ENCODE measurements at regions not wholly inside any gene's neighbourhood (a gene's known extent, or its start where the extent isn't known, plus 50 kb on each side); places are given as distances from the start of the nearest gene placed in this dataset.
A peak's percentile ranks its signal among the peaks of the same experiment; 100 is the strongest.

DNA sequence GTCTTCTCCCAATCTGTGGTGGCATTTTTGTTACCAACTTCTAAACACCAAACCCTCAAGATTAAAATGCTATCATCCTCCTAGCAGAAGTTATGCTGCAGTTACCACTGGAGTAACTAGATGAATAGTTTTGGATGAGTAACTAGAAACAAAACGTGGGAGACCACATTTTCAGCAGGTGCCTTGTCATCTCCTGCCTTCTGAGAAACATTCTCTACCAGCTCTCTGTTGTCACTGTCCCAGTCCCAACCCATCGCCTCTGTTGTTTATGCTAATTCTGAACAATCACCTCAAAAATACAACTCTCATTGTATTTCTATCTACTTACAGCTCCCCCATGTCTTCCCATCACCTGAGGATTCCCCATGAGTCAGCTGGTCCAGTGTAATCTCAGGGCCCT lies 652.5 kb upstream of the ADAMTS16 start:
- intact Hi-C loops (cut with DNase I): no loop called here
- H3K9me3 ChIP-seq (ENCODE audit: control insufficient read depth in 2 of 3, insufficient read depth in 1 of 3, low read length in 3 of 3): peaks cover 0 to 3% (median 0%) of the 10 kb centered on the region in 3 donors
- no peak overlapping the region for H3K27ac ChIP-seq (ENCODE audit: low read depth in 2 of 2, low read length in 2 of 2)
- no peak overlapping the region for H3K4me3 ChIP-seq (ENCODE audit: low read length in 3 of 3)
- TF ChIP-seq, protein P1, sequence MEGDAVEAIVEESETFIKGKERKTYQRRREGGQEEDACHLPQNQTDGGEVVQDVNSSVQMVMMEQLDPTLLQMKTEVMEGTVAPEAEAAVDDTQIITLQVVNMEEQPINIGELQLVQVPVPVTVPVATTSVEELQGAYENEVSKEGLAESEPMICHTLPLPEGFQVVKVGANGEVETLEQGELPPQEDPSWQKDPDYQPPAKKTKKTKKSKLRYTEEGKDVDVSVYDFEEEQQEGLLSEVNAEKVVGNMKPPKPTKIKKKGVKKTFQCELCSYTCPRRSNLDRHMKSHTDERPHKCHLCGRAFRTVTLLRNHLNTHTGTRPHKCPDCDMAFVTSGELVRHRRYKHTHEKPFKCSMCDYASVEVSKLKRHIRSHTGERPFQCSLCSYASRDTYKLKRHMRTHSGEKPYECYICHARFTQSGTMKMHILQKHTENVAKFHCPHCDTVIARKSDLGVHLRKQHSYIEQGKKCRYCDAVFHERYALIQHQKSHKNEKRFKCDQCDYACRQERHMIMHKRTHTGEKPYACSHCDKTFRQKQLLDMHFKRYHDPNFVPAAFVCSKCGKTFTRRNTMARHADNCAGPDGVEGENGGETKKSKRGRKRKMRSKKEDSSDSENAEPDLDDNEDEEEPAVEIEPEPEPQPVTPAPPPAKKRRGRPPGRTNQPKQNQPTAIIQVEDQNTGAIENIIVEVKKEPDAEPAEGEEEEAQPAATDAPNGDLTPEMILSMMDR (IDR thresholded peaks at IDR 0.05; ENCODE audit: borderline replicate concordance, extremely low read depth, insufficient read depth): no peak
- no peaks in the 10 kb centered on the region for H3K4me1 ChIP-seq (ENCODE audit: control insufficient read depth in 2 of 3, insufficient read depth in 2 of 3, low read depth in 1 of 3, low read length in 3 of 3)
- DNase-seq: no peak
- no peak for FAIRE-seq
- no peaks in the 10 kb centered on the region for H3K27me3 ChIP-seq (ENCODE audit: control insufficient read depth, insufficient read depth, low read length)
- no peaks in the 10 kb centered on the region for H3K36me3 ChIP-seq (ENCODE audit: control insufficient read depth in 2 of 3, insufficient read depth in 3 of 3, low read length in 3 of 3)
- H3K9ac ChIP-seq (ENCODE audit: low read length in 3 of 3): no peak overlapping the region

DNA sequence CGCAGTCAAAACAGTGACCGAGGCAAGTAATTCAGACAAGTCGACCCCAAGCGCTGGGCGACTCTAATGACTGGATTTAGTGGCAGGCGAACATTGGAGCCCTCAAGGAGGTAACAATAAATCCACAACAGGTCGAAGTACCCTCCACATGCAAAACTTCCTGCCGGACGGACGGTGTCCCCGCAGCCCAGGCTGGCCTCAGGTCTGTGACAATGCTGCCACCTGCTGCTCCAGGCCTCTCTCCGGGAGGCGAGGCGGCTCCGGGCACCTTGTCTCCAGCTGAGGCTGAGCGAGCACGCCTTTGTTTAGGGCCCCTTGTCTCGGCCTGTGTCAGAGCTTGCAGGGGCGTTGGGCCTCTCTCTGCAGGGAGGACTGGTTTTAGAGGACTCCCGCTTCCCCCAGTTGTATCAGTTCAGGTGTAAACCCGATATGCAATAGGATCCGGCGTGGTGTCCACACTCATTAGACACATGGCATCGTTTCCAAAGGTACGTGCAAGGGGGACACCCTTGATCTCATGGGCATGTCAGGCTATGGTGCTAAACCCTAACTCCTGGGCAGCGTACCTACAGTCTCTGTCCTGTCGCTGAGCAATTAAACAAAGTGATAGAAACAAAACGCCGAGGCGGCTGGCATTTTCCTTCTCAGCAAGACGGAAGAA lies 628.0 kb upstream of the ADAMTS16 start:
- Histone ChIP-seq H3K27ac (ENCODE audit: low read depth in 2 of 2, low read length in 2 of 2) (no peak overlapping the region), H3K9me3 (ENCODE audit: control insufficient read depth in 2 of 3, insufficient read depth in 1 of 3, low read length in 3 of 3) (no peaks in the 10 kb centered on the region), H3K9ac (ENCODE audit: low read length in 3 of 3) (peak overlapping the region in 2 of 3 donors; percentile 12 to 28), H3K36me3 (ENCODE audit: control insufficient read depth in 2 of 3, insufficient read depth in 3 of 3, low read length in 3 of 3) (no peaks in the 10 kb centered on the region), H3K4me1 (ENCODE audit: control insufficient read depth in 2 of 3, insufficient read depth in 2 of 3, low read depth in 1 of 3, low read length in 3 of 3) (peaks cover 0 to 2% (median 0%) of the 10 kb centered on the region in 3 donors), H3K27me3 (ENCODE audit: control insufficient read depth, insufficient read depth, low read length) (peaks cover 11% of the 10 kb centered on the region), H3K4me3 (ENCODE audit: low read length in 3 of 3) (peak overlapping the region; percentile 22 to 50 (median 45))
- DNase-seq (peak; percentile 87 to 91 (median 88)), FAIRE-seq (no peak)
- intact Hi-C loops (cut with DNase I): no loop called here
- TF ChIP-seq, protein P1 (IDR thresholded peaks at IDR 0.05; ENCODE audit: borderline replicate concordance, extremely low read depth, insufficient read depth): peak; percentile 50

DNA sequence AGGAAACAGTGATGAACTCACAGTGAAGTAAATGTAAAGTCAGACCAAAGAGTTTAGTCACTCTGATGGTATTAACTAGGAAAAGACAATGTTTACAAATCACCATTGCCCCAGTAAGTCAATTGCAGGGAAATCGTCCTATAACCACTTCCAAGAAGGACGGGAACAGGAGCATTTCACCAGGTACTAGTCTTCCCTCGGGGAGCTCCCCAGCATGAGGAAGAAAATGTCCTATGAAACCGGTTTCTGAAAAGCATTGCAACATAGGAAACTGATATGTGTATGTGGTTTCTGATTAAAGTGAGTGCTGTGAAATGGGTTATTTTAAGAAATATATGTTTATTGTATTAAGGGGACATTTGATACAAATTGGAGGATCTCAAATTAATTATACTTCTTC lies 626.7 kb upstream of the ADAMTS16 start:
- Histone ChIP-seq H3K27ac (ENCODE audit: low read depth in 2 of 2, low read length in 2 of 2) (no peak overlapping the region), H3K36me3 (ENCODE audit: control insufficient read depth in 2 of 3, insufficient read depth in 3 of 3, low read length in 3 of 3) (no peaks in the 10 kb centered on the region), H3K9me3 (ENCODE audit: control insufficient read depth in 2 of 3, insufficient read depth in 1 of 3, low read length in 3 of 3) (no peaks in the 10 kb centered on the region), H3K27me3 (ENCODE audit: control insufficient read depth, insufficient read depth, low read length) (peaks cover 11% of the 10 kb centered on the region), H3K4me1 (ENCODE audit: control insufficient read depth in 2 of 3, insufficient read depth in 2 of 3, low read depth in 1 of 3, low read length in 3 of 3) (peaks cover 0 to 2% (median 0%) of the 10 kb centered on the region in 3 donors), H3K9ac (ENCODE audit: low read length in 3 of 3) (no peak overlapping the region), H3K4me3 (ENCODE audit: low read length in 3 of 3) (no peak overlapping the region)
- FAIRE-seq (no peak), DNase-seq (no peak)
- intact Hi-C loops (cut with DNase I): no loop called here
- TF ChIP-seq, protein P1 (IDR thresholded peaks at IDR 0.05; ENCODE audit: borderline replicate concordance, extremely low read depth, insufficient read depth): no peak

Measured in kidney (tissue), 13 donors.